Stomach (tissue), 8 donors: ENCODE measurements at regions not wholly inside any gene's neighbourhood (a gene's known extent, or its start where the extent isn't known, plus 50 kb on each side); places are given as distances from the start of the nearest gene placed in this dataset.
A peak's percentile ranks its signal among the peaks of the same experiment; 100 is the strongest.

Experiments
- DNase-seq, 2 donors: peaks; one replicate each; pipeline versions ENCODE4 v3.0.0 to v3.0.0-alpha.2; 2013 to 2019
- H3K27ac ChIP-seq, 5 donors: fragments of 200-600 bp in 4 of 5; sonication (generic) in 4 of 5; one replicate each; pipeline ENCODE4 v1.5.1; 2013 to 2019; ENCODE audit warnings: mild to moderate bottlenecking in 1 of 5, moderate library complexity in 1 of 5
- H3K27me3 ChIP-seq, 3 donors: fragments of 200-600 bp; sonication (generic); one replicate each; pipeline ENCODE4 v1.5.1; 2017 to 2019; ENCODE audit warnings: mixed run types in 1 of 3
- H3K36me3 ChIP-seq, 4 donors: fragments of 200-600 bp; sonication (generic); 1 replicate in 3 of 4; 2 replicates in 1 of 4; pipeline ENCODE4 v1.5.1; 2016 to 2019
- H3K4me1 ChIP-seq, 4 donors: fragments of 200-600 bp; sonication (generic); one replicate each; pipeline ENCODE4 v1.5.1; 2016 to 2019
- H3K4me3 ChIP-seq, 4 donors: fragments of 200-600 bp; sonication (generic) in 3 of 4; one replicate each; pipeline ENCODE4 v1.5.1; 2016 to 2019; ENCODE audit warnings: mild to moderate bottlenecking in 1 of 4
- H3K9me3 ChIP-seq, 4 donors: fragments of 200-600 bp; sonication (generic); one replicate each; pipeline ENCODE4 v1.5.1; 2016 to 2019
- EP300 ChIP-seq: sonication (generic); formaldehyde crosslinking; IDR thresholded peaks from one replicate; pipeline ENCODE4 v1.6.1; 2017; ENCODE audit warnings: antibody characterized with exemption
- POLR2A ChIP-seq, 4 donors: fragments of 450-650 bp; IDR thresholded peaks; one replicate each; pipeline ENCODE4 v1.6.1; 2016; ENCODE audit warnings: antibody characterized with exemption in 4 of 4, control low read depth in 2 of 4, mild to moderate bottlenecking in 1 of 4, moderate library complexity in 1 of 4
- POLR2AphosphoS5 ChIP-seq, 3 donors: sonication (generic); formaldehyde crosslinking; IDR thresholded peaks; one replicate each; pipeline ENCODE4 v1.6.1; 2016; ENCODE audit warnings: antibody characterized with exemption in 3 of 3
- WGBS, 5 donors: extraction: QIAGEN DNeasy Blood & Tissue Kit in 3 of 5; methylation state at CpG; one replicate each; pipeline versions ENCODE4 v1.1.5 to v1.1.7; 2013 to 2018; 5-methylcytosine and 5-hydroxymethylcytosine counted together
- intact Hi-C: fragments of 100-400 bp; cut with DNase I; formaldehyde crosslinking; loops from one replicate; pipeline ENCODE4 v1.15.1; 2023; ENCODE audit warnings: low total_unique reads
- TF ChIP-seq, protein P1 (sequence below), 7 experiments: fragments of 450-650 bp in 4 of 7; fragments of 200-600 bp in 3 of 7; sonication (generic) in 3 of 7; IDR thresholded peaks; one replicate each; pipeline ENCODE4 v1.5.1; 2016 to 2019; ENCODE audit warnings: antibody characterized with exemption in 7 of 7, control low read depth in 2 of 7, mild to moderate bottlenecking in 1 of 7
- donor health status: healthy with polysubstance abuse.
- donor health status: Bipolar disorder and iron deficiency.
- donor health status: healthy.

- TF ChIP-seq POLR2A (IDR thresholded peaks at IDR 0.05) (no peak), POLR2AphosphoS5 (IDR thresholded peaks at IDR 0.05) (no peak), EP300 (no peak)
- TF ChIP-seq, protein P1, sequence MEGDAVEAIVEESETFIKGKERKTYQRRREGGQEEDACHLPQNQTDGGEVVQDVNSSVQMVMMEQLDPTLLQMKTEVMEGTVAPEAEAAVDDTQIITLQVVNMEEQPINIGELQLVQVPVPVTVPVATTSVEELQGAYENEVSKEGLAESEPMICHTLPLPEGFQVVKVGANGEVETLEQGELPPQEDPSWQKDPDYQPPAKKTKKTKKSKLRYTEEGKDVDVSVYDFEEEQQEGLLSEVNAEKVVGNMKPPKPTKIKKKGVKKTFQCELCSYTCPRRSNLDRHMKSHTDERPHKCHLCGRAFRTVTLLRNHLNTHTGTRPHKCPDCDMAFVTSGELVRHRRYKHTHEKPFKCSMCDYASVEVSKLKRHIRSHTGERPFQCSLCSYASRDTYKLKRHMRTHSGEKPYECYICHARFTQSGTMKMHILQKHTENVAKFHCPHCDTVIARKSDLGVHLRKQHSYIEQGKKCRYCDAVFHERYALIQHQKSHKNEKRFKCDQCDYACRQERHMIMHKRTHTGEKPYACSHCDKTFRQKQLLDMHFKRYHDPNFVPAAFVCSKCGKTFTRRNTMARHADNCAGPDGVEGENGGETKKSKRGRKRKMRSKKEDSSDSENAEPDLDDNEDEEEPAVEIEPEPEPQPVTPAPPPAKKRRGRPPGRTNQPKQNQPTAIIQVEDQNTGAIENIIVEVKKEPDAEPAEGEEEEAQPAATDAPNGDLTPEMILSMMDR (IDR thresholded peaks at IDR 0.05), result no peak
- H3K4me1 ChIP-seq, result peaks cover 0 to 6% (median 0%) of the 10 kb centered on the region in 4 donors
- H3K27ac ChIP-seq, result no peak overlapping the region
- no peaks in the 10 kb centered on the region for H3K9me3 ChIP-seq
- 78 to 84% (median 83%) methylated on average over 3 of the region's 3 CpGs for WGBS, 5 donors
- no peak overlapping the region for H3K4me3 ChIP-seq
- DNase-seq, result no peak
- H3K27me3 ChIP-seq, result no peaks in the 10 kb centered on the region
- intact Hi-C loops, result no loop called here
- H3K36me3 ChIP-seq, result no peaks in the 10 kb centered on the region
These were observed 729.1 kb downstream of the TNS3 start for GRCh38 chr7:46852795-46853194.

GRCh38 chr7:46850563-46851330, 731.2 kb downstream of the TNS3 start:
- intact Hi-C loops, result no loop called here
- TF ChIP-seq POLR2A (IDR thresholded peaks at IDR 0.05) (no peak), POLR2AphosphoS5 (IDR thresholded peaks at IDR 0.05) (no peak), EP300 (no peak)
- TF ChIP-seq, protein P1 (IDR thresholded peaks at IDR 0.05), result no peak
- no peak overlapping the region for H3K4me3 ChIP-seq
- WGBS, 5 donors, result 85 to 90% (median 87%) methylated on average over 10 of the region's 10 CpGs
- peaks cover 0 to 6% (median 0%) of the 10 kb centered on the region in 4 donors for H3K4me1 ChIP-seq
- no peaks in the 10 kb centered on the region for H3K36me3 ChIP-seq
- no peak overlapping the region for H3K27ac ChIP-seq
- H3K9me3 ChIP-seq, result no peaks in the 10 kb centered on the region
- no peak for DNase-seq
- no peaks in the 10 kb centered on the region for H3K27me3 ChIP-seq

DNA sequence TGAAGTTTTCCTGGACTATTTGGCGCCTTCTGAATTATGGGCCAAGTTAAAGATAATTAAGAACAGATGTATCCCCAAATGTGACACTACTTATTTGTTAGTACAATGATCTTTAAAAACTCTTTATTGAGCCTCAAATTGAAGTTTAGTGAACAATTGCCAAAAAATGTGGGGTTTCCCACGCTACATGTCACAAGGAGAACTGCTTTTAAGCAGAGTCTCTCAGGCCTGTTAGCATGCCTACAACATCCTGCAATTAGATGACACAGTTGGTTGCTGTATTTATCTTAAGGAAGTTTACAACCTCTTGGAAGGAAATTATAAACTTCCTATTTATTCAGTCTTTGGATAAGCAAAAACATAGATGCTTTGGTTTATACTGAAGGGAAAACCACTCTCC, 733.0 kb downstream of the TNS3 start:
- H3K9me3 ChIP-seq, result no peaks in the 10 kb centered on the region
- peaks cover 0 to 6% (median 0%) of the 10 kb centered on the region in 4 donors for H3K4me1 ChIP-seq
- no peak overlapping the region for H3K27ac ChIP-seq
- intact Hi-C loops, result no loop called here
- DNase-seq, result peak in 1 of 2 donors; percentile 29
- WGBS, 5 donors, result 70 to 87% (median 85%) methylated on average over 2 of the region's 2 CpGs
- TF ChIP-seq POLR2A (IDR thresholded peaks at IDR 0.05), result no peak
- no peak for TF ChIP-seq EP300
- TF ChIP-seq, protein P1 (IDR thresholded peaks at IDR 0.05), result no peak
- no peak for TF ChIP-seq POLR2AphosphoS5 (IDR thresholded peaks at IDR 0.05)
- H3K27me3 ChIP-seq, result no peaks in the 10 kb centered on the region
- no peak overlapping the region for H3K4me3 ChIP-seq
- H3K36me3 ChIP-seq, result no peaks in the 10 kb centered on the region

GRCh38 chr7:46848311-46848710, 733.6 kb downstream of the TNS3 start:
- H3K4me1 ChIP-seq, result no peaks in the 10 kb centered on the region
- H3K27me3 ChIP-seq, result no peaks in the 10 kb centered on the region
- no peaks in the 10 kb centered on the region for H3K36me3 ChIP-seq
- H3K4me3 ChIP-seq, result no peak overlapping the region
- DNase-seq, result no peak
- no peaks in the 10 kb centered on the region for H3K9me3 ChIP-seq
- no peak overlapping the region for H3K27ac ChIP-seq
- intact Hi-C loops, result no loop called here
- WGBS, 5 donors, result 65 to 91% (median 71%) methylated on average over 1 of the region's 1 CpG
- TF ChIP-seq EP300, result no peak
- TF ChIP-seq, protein P1 (IDR thresholded peaks at IDR 0.05), result no peak
- TF ChIP-seq POLR2AphosphoS5 (IDR thresholded peaks at IDR 0.05), result no peak
- no peak for TF ChIP-seq POLR2A (IDR thresholded peaks at IDR 0.05)
